ENCODE measurements at regions not wholly inside any gene's neighbourhood (a gene's known extent, or its start where the extent isn't known, plus 50 kb on each side); places are given as distances from the start of the nearest gene placed in this dataset.

DNA sequence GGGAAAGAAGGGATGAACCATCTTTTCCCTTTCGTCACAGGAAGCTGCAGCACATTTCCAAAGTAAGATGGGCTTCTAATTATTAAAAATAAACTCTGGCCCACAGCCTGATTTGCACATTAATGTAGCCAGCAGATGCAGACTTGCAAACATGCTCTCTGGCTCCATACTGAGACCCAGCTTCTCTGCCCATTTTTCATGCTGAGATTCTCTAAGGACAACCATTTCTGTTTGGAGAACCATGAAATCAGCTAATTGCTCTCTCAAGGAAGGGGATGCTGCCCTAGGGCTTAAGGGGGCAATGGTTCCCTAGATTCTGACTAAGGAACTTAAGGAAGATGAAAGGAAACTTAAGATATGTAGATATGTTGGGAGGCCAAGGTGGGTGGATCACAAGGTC is 63.0 kb upstream of the CES5A start:
- no peak for DNase-seq

DNA sequence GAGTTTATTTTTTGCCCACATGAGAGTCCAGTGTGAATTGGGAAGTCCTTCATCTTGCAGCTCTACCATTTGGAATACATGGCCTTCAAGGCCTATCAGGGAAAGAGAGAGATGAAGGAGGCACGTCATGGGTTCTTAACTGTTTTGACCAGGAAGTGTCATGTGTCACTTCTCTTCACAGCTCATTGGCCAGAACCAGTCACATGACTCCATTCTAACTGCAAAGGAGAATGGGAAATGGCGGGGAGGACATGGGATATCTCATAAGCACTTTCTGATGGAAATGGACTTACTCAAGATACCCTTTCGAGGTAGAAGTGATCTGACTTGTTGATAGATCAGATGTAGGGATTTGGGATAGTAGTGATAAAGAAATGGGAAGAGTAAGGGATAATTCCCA is 57.9 kb upstream of the CES5A start:
- no peak for DNase-seq

DNA sequence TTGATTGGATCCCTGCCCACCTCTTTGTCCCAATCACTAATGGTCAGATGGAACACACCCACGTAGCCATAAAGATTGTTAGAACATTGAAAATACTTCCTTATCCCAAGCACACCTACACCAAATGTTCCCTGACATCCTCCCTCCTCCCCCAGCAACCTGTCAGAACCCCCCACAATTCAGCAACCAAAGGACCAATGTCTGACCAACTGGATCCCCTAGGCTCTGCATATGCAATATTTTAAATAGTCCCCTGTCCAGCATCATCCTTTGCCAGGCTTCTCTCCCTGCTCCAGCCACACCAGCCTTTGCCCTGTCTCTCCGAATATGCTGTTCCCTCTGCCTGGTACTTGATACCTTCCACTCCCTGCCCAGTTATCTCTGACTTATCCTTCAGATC is 54.9 kb upstream of the CES5A start:
- DNase-seq = no peak

DNA sequence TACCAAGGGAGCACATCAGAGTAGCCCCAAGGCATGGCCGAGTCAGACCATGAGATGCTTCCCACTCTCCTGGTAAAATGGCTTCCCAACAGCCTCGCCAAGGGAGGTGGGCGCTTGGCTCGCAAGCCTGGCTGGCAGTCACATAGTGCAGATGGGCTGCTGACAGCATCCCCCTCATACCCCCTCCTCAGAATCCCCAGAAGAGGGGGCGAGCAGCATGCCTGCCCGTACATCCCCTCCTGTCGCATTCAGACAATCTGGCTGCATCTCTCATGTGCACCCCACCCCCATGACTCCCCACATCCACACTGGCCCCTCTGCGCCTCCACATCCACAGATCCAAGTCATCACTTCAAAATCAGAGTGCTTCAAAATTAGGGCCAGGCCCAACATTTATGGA is 54.0 kb upstream of the CES5A start:
- DNase-seq = no peak

DNA sequence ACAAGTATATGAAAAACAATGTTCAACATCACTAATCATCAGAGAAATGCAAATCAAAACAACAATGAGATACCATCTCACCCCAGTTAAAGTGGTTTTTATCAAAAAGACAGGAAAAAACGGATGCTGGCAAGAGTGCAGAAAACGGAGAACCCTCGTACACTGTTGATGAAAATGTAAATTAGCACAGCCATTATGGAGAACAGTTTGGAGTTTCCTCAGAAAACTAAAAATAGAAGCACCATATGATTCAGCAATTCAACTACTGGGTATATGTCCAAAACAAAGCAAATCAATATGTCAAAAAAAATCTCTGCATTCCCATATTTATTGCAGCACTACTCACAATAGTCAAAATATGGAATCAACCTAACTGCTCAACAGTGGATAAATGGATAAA is 50.1 kb upstream of the CES5A start:
- DNase-seq = no peak

All from DMS53 (cell line).